Hypothalamus (tissue), 51 donors: ENCODE measurements at regions not wholly inside any gene's neighbourhood (a gene's known extent, or its start where the extent isn't known, plus 50 kb on each side); places are given as distances from the start of the nearest gene placed in this dataset.
"Not testable (repeated sequence)": the region's sequence is repeated elsewhere in the genome, so short reads cannot be mapped to it uniquely, and the experiment has no call there.

Experiments
- DNase-seq, 51 donors: peaks; one replicate each; lab custom pipeline; 2025; lab: John Stamatoyannopoulos, UW

DNA sequence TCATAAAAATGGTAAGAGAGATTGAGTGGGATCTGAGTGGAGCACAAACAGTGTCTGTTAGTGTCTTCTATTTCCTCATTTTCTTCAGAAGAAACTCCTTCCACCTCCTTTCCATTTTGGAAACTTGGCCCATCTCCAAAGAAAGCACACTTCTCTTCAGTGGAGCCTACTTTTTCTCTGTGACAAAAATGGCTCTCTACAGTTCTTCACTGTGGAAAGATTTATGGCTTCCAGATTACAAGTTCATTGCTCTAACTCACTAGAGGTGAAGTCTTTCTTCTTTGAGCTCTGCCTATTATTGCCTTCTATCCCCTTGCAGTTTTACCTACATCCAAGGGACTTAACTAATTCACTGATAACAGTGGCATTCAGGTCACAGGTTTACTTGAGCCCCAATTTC lies 325.8 kb downstream of the ANTXR2 start:
- DNase-seq: no peak

DNA sequence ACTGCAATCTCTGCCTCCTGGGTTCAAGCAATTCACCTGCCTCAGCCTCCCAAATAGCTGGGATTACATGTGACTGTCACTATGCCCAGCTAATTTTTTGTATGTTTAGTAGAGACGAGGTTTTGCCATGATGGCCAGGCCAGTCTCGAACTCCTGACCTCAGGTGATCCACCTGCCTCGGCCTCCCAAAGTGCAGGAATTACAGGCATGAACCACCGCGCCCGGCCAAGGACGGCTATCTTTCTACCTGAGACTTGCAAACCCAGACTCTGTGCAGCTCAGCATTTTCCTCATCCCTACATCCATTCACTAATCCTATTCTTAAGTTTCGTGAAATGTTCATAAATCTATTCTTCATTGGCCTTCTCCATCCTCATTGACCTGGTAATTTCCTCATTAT lies 330.0 kb downstream of the ANTXR2 start:
- DNase-seq: no peak

GRCh38 chr4:79739912-79740311 lies 331.9 kb upstream of the GK2 start:
- no peak for DNase-seq

DNA sequence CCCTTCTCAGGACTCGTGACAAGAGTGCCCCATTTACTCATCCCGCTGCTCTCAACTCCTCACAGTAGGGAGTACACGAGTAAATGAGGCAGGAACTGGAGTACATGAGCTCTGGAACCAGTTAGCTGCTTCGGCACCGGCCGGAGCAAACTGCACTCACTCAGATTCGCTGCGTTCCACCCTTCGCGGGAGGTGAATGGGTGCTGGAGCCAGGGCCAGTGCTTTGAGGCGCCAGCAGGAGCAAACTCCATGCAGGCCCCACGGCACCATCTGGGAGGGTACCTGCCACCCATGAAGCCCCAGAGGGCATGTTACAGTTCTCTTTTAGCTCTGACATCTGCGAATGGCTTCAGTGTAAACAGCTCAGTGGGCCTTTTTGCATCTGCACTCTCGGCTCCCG lies 315.5 kb upstream of the GK2 start:
- no peak for DNase-seq

GRCh38 chr4:79700356-79700755 lies 292.3 kb upstream of the GK2 start:
- no peak for DNase-seq

GRCh38 chr4:79697444-79697843 lies 289.4 kb upstream of the GK2 start:
- no peak for DNase-seq

- DNase-seq: not testable (repeated sequence)
Observed at GRCh38 chr4:79696534-79696933, 288.5 kb upstream of the GK2 start.

- DNase-seq: no peak
Observed at GRCh38 chr4:79695848-79696247, 287.8 kb upstream of the GK2 start.

DNA sequence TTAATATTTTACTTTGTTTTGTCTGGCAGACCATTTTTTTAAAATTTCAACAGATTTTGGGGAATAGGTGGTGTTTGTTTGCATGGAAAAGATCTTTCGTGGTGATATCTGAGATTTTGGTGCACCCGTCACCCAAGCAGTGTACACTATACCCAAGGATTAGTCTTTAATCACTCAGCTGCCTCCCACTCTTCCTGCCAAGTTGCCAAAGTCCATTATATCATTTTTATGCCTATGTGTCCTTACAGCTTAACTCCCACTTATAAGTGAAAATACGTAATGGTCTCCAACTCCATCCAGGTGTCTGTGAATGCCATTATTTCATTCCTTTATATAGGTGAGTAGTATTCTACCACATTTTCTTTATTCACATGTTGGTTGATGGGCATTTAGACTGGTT lies 281.7 kb upstream of the GK2 start:
- no peak for DNase-seq

DNA sequence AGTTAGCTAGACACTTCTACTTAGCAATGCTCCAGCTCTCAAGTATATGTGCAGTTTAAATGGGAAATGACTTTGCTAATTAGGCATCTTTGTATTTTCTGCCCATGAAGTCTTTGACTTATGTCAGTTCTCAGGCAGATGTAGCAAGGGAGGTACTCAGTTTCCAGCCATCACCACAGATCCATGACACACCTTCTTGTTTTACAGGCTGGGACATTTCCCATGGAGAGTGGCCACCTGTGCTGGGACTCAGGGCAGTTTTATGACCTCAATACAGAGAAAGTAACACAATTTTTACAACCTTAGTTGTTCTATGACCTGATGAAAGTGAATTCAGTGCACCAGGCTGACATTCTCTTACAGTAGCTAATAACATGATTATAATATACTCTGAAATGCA lies 280.7 kb upstream of the GK2 start:
- DNase-seq: no peak

GRCh38 chr4:79687006-79687405 lies 279.0 kb upstream of the GK2 start:
- DNase-seq: no peak

DNA sequence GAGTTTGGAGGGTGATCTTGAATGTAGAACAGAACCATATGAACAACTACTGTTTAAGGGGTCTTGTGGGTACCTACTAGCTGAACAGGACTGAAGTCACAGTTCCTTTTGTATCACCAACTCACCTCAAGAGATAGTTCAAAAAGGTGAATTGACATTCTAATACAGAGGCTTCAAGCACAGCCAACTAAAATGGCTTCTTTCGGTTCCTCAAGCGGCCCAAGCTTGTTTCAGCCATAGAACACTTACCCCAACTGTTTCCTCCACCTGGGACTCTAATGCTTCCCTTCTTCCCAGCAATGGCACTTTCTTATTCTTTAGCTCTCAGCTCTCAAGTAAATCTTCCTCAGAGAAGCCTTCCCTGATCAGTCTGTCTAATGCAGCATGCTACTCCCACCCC lies 277.5 kb upstream of the GK2 start:
- no peak for DNase-seq

GRCh38 chr4:79684516-79684915 lies 276.5 kb upstream of the GK2 start:
- no peak for DNase-seq

GRCh38 chr4:79682801-79683530 lies 274.9 kb upstream of the GK2 start:
- DNase-seq: peak in 37 of 51 donors; percentile 1 to 59 (median 19)

DNA sequence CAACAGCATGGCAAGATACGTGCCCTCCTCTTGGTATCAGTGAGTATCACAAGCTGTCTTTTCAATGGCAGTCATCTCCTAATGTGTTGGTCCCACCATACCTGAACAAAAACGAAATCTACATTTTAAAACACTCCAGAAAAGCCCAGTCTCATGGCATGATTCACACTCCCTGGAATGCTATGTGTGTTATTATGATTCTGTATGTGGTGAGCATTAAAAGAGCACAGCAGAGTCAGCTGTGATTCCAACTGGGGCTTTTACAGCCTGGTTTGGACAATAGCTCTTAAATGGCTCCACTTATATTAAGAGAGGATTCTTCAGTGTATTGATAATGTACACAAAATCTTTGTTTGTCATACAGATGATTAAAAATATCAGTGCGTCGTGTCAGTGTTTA lies 274.1 kb upstream of the GK2 start:
- no peak for DNase-seq

DNA sequence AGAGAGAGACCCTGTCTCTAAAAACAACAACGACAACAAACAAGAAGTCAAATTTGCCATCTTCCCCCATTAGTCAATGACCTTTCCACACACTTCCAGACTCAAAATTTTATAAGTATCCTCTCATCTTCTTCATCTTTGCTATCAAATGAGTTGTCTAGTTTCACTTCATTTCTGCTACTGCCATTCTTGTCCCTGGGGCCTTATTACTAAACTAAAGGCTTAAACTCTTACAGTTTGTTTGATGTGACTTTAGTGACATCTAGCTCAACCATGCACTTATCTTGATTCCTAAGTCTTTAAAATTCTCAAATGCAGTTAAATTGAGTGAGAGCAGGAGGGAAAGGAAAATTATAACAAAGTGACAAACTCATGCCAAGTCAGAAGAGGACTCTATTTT lies 271.8 kb upstream of the GK2 start:
- no peak for DNase-seq

DNA sequence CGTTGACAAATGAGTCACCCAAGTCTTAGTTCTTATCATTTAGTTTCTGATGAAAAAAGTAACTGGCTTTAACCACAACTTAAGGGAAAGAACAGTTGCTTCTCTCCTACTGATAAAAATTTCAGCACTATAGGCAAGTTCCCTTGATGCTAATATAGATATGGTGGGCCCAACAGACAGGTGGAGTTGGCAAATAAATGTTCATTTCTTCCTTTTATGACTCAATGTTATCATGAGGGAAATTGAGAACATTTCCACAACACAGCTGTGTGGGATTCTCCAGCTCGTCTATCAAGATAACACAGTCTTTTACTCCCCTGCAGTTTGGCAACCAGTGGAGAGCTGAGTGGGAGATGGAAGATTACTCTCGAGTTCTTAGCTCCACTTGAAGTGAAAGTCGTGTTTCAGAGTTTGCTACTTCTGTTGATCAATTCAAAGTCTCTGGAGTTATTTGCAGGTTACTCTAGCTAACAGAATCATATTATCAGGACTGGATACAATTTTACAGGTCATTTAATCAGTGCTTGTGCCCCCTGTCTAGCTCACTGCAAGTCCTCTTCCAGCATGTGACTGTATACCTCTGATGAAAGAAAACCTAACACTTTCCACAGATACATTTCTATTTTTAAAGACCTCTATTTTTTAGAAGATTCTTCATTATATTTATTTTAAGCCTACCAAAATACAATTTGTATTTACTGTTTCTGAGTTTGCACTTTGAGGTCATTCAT lies 270.6 kb upstream of the GK2 start:
- peak in 1 of 51 donors; percentile 7 for DNase-seq

DNA sequence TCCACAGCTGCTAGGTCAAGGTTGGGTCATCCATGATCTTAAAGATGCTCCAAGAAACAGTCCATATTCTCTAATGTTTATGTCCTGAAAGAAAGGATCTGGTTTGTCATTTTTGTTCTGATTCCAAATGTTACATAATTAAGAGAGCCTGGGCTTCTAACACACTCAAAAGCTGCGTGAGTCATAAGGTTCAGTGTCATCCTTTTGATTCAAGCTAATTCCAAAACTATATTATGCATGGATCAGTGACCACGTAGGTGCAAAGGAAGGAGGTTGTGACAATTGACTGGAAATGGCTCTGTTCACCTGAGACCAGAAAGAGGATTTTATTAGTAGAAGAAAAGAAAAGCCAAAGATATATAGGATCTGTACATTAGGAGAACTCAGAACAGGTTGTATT lies 268.7 kb upstream of the GK2 start:
- DNase-seq: no peak

DNA sequence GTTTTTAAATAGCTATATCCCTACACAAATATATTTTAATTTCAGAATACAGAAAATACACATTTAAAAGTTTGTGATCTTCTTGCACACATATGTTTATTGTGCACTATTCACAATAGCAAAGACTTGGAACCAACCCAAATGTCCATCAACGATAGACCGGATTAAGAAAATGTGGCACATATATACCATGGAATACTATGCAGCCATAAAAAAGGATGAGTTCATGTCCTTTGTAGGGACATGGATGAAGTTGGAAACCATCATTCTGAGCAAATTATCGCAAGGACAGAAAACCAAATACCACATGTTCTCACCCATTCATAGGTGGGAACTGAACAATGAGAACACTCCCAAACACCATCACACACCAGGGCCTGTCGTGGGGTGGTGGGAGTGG lies 266.9 kb upstream of the GK2 start:
- DNase-seq: not testable (repeated sequence)

- no peak for DNase-seq
Observed at GRCh38 chr4:79673898-79674297, 265.9 kb upstream of the GK2 start.

GRCh38 chr4:79673377-79673776 lies 265.3 kb upstream of the GK2 start:
- DNase-seq: no peak

DNA sequence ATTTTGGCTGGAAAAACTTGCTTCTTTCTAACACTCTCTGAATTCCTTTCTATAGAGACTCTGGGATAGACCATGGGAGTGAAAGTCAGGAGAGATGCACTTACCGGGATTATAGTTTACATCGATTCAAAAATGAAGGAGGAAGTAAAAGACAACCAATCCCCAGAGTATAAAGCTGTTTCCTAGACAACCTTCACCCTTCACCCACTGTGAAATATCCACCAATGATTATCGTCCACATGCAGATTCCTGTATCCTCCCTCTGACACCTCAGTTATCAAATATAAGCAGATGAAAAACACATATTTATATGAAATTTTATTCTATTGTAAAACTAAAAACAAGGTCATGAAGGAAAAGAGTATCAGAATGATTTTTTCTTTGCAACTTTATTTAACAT lies 258.8 kb upstream of the GK2 start:
- DNase-seq: no peak

GRCh38 chr4:79666112-79666511 lies 258.1 kb upstream of the GK2 start:
- DNase-seq: no peak
